MM.1S (cell line): ENCODE measurements at regions not wholly inside any gene's neighbourhood (a gene's known extent, or its start where the extent isn't known, plus 50 kb on each side); places are given as distances from the start of the nearest gene placed in this dataset.

Experiments
- DNase-seq: peaks from one replicate; pipeline ENCODE4 v3.0.0-alpha.2; 2015
- H2AFZ ChIP-seq: fragments of 300-600 bp; sonication (generic); 2 replicates; pipeline ENCODE4 v1.6.0; 2016; ENCODE audit warnings: antibody characterized with exemption, low read length
- H3F3A ChIP-seq: fragments of 300-600 bp; sonication (generic); 2 replicates; pipeline ENCODE4 v1.6.1; 2016; ENCODE audit warnings: mild to moderate bottlenecking, antibody characterized with exemption, low read length, moderate library complexity, mixed read lengths; ENCODE audit not compliant: insufficient read depth
- H3K27ac ChIP-seq: fragments of 300-600 bp; sonication (generic); 2 replicates; pipeline ENCODE4 v1.5.1; 2016; ENCODE audit warnings: mild to moderate bottlenecking, low read length
- H3K27me3 ChIP-seq: fragments of 300-600 bp; sonication (generic); replicated peaks from 2 replicates; pipeline ENCODE4 v1.6.0; 2016; ENCODE audit warnings: low read length; ENCODE audit not compliant: insufficient read depth
- H3K36me3 ChIP-seq: fragments of 300-600 bp; sonication (generic); replicated peaks from 2 replicates; pipeline ENCODE4 v1.6.1; 2016; ENCODE audit warnings: mild to moderate bottlenecking, low read length, mixed read lengths; ENCODE audit not compliant: insufficient read depth
- H3K4me1 ChIP-seq: fragments of 300-600 bp; sonication (generic); 2 replicates; pipeline ENCODE4 v1.6.1; 2016; ENCODE audit warnings: low read length, mixed read lengths
- H3K4me2 ChIP-seq: fragments of 300-600 bp; sonication (generic); 2 replicates; pipeline ENCODE4 v1.6.0; 2016; ENCODE audit warnings: low read depth, low read length
- H3K4me3 ChIP-seq: fragments of 300-600 bp; sonication (generic); 2 replicates; pipeline ENCODE4 v1.5.1; 2016; ENCODE audit warnings: low read length, mixed read lengths
- H3K79me2 ChIP-seq: fragments of 300-600 bp; sonication (generic); 2 replicates; pipeline ENCODE4 v1.6.1; 2016; ENCODE audit warnings: mixed run types, low read length, mixed read lengths
- H3K9ac ChIP-seq: fragments of 300-600 bp; sonication (generic); 2 replicates; pipeline ENCODE4 v1.6.1; 2016; ENCODE audit warnings: low read length, mixed read lengths
- H3K9me2 ChIP-seq: fragments of 300-600 bp; sonication (generic); replicated peaks from 2 replicates; pipeline ENCODE4 v1.6.1; 2016; ENCODE audit warnings: mild to moderate bottlenecking, low read length, mixed read lengths; ENCODE audit not compliant: insufficient read depth
- H3K9me3 ChIP-seq: fragments of 300-600 bp; sonication (generic); replicated peaks from 2 replicates; pipeline ENCODE4 v1.6.1; 2016; ENCODE audit warnings: mild to moderate bottlenecking, low read length, mixed read lengths; ENCODE audit not compliant: insufficient read depth
- H4K20me1 ChIP-seq: fragments of 300-600 bp; sonication (generic); 2 replicates; pipeline ENCODE4 v1.6.1; 2016; ENCODE audit warnings: mild to moderate bottlenecking, low read length, moderate library complexity, mixed read lengths; ENCODE audit not compliant: insufficient read depth
- CTCF ChIP-seq: fragments of 300-600 bp; sonication (generic); IDR thresholded peaks from 2 replicates; pipeline ENCODE4 v1.5.1; 2016; ENCODE audit warnings: antibody characterized with exemption, low read length, mixed read lengths
- EZH2 ChIP-seq: fragments of 300-600 bp; sonication (generic); optimal IDR thresholded peaks from 2 replicates; pipeline ENCODE3; 2017; ENCODE audit warnings: low read depth, mild to moderate bottlenecking, antibody characterized with exemption, low read length, mixed read lengths
- EZH2phosphoT487 ChIP-seq: fragments of 300-600 bp; sonication (generic); IDR thresholded peaks from 2 replicates; pipeline ENCODE4 v1.6.1; 2018; ENCODE audit warnings: antibody characterized with exemption, low read length

GRCh38 chr6:22356362-22356940 lies 59.6 kb upstream of the PRL start:
- Histone ChIP-seq H2AFZ (no peak overlapping the region), H3K4me2 (no peak overlapping the region), H4K20me1 (no peaks in the 10 kb centered on the region), H3K9me2 (no peaks in the 10 kb centered on the region), H3K4me1 (no peaks in the 10 kb centered on the region), H3K9me3 (no peaks in the 10 kb centered on the region), H3K36me3 (no peaks in the 10 kb centered on the region), H3K79me2 (no peaks in the 10 kb centered on the region), H3K27me3 (no peaks in the 10 kb centered on the region), H3K9ac (no peak overlapping the region), H3F3A (no peaks in the 10 kb centered on the region), H3K4me3 (no peak overlapping the region), H3K27ac (no peak overlapping the region)
- no peak for TF ChIP-seq EZH2
- no peak for TF ChIP-seq EZH2phosphoT487
- no peak for TF ChIP-seq CTCF
- DNase-seq, result no peak

DNA sequence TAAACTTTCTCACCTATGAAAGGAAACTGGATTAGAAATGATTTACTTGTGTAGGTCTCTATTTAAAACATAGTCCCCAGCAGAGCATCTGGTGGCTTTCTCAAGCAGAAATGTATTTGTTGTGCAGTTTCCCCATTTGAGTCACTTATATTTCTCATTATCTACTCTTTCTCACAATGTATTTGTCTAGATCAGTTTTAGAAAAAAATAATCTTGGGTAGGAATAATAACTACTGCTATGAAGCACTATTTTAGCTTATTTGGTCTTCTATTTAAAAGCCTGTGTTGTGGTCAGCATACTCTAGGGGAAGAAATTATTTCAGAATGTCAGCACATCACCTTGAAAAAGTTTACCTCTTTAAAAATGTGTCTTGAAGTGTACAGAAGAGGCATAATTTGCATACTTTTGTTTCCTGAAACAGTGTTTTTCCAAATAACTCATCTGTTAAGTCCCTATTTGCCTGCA lies 60.9 kb upstream of the PRL start:
- H3F3A ChIP-seq, result no peaks in the 10 kb centered on the region
- TF ChIP-seq EZH2phosphoT487 (no peak), CTCF (no peak), EZH2 (no peak)
- no peaks in the 10 kb centered on the region for H3K9me3 ChIP-seq
- DNase-seq, result no peak
- no peak overlapping the region for H3K27ac ChIP-seq
- no peaks in the 10 kb centered on the region for H3K9me2 ChIP-seq
- H2AFZ ChIP-seq, result no peak overlapping the region
- no peak overlapping the region for H3K4me3 ChIP-seq
- no peaks in the 10 kb centered on the region for H3K4me1 ChIP-seq
- no peak overlapping the region for H3K4me2 ChIP-seq
- H3K27me3 ChIP-seq, result no peaks in the 10 kb centered on the region
- H3K9ac ChIP-seq, result no peak overlapping the region
- no peaks in the 10 kb centered on the region for H4K20me1 ChIP-seq
- H3K36me3 ChIP-seq, result no peaks in the 10 kb centered on the region
- H3K79me2 ChIP-seq, result no peaks in the 10 kb centered on the region

GRCh38 chr6:22361576-22361975 lies 64.7 kb upstream of the PRL start:
- Histone ChIP-seq H4K20me1 (no peaks in the 10 kb centered on the region), H3K9me2 (no peaks in the 10 kb centered on the region), H3K4me1 (no peaks in the 10 kb centered on the region), H3K27me3 (no peaks in the 10 kb centered on the region), H3K36me3 (no peaks in the 10 kb centered on the region), H3F3A (no peaks in the 10 kb centered on the region), H3K4me3 (no peak overlapping the region), H2AFZ (no peak overlapping the region), H3K27ac (no peak overlapping the region), H3K79me2 (no peaks in the 10 kb centered on the region), H3K4me2 (no peak overlapping the region), H3K9ac (no peak overlapping the region), H3K9me3 (no peaks in the 10 kb centered on the region)
- TF ChIP-seq CTCF, result no peak
- no peak for TF ChIP-seq EZH2
- DNase-seq, result no peak
